Esophagus squamous epithelium (tissue), 4 donors: ENCODE measurements at regions not wholly inside any gene's neighbourhood (a gene's known extent, or its start where the extent isn't known, plus 50 kb on each side); places are given as distances from the start of the nearest gene placed in this dataset.
"Not testable (repeated sequence)": the region's sequence is repeated elsewhere in the genome, so short reads cannot be mapped to it uniquely, and the experiment has no call there.

ENCODE experiments used
- POLR2A ChIP-seq, 4 donors: fragments of 450-650 bp; IDR thresholded peaks; one replicate each; pipeline ENCODE4 v1.6.1; 2017; ENCODE audit warnings: antibody characterized with exemption in 4 of 4, mild to moderate bottlenecking in 4 of 4, moderate library complexity in 3 of 4
- TF ChIP-seq, protein P1 (sequence below), 6 experiments: fragments of 450-650 bp in 4 of 6; fragments of 200-600 bp in 2 of 6; sonication (generic) in 2 of 6; IDR thresholded peaks; one replicate each; pipeline ENCODE4 v1.5.1; 2016 to 2019; ENCODE audit warnings: antibody characterized with exemption in 6 of 6, mild to moderate bottlenecking in 4 of 6, moderate library complexity in 4 of 6

DNA sequence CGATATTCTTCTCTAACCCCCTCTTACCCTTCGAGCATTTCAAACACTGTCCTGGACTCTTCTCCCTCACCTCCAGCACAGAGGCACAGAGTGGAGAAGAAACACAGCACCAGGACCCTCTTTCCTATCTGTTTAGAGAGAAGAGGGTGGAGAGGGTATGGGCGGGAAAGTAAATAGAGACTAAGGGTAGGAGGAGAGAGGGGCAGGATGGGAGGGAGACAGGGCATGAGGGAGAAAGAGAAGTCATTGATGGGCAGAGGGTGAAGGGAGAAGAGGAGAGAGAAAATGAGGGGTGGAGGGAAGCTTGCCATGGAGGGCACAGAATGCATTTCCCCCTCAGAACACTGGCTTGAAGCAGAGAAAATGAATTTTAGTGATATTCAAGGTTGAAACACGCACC lies 543.9 kb upstream of the B3GAT1 start:
- TF ChIP-seq, protein P1, sequence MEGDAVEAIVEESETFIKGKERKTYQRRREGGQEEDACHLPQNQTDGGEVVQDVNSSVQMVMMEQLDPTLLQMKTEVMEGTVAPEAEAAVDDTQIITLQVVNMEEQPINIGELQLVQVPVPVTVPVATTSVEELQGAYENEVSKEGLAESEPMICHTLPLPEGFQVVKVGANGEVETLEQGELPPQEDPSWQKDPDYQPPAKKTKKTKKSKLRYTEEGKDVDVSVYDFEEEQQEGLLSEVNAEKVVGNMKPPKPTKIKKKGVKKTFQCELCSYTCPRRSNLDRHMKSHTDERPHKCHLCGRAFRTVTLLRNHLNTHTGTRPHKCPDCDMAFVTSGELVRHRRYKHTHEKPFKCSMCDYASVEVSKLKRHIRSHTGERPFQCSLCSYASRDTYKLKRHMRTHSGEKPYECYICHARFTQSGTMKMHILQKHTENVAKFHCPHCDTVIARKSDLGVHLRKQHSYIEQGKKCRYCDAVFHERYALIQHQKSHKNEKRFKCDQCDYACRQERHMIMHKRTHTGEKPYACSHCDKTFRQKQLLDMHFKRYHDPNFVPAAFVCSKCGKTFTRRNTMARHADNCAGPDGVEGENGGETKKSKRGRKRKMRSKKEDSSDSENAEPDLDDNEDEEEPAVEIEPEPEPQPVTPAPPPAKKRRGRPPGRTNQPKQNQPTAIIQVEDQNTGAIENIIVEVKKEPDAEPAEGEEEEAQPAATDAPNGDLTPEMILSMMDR (IDR thresholded peaks at IDR 0.05): not testable (repeated sequence)
- TF ChIP-seq POLR2A (IDR thresholded peaks at IDR 0.05): not testable (repeated sequence)
